Psoas muscle (tissue), 7 donors: ENCODE measurements at regions not wholly inside any gene's neighbourhood (a gene's known extent, or its start where the extent isn't known, plus 50 kb on each side); places are given as distances from the start of the nearest gene placed in this dataset.

Experiments used
- ATAC-seq, 4 donors: fragments of 200-7000 bp; cut with Tn5 transposase; one replicate each; pipeline ENCODE4 v1.9.1; 2020; ENCODE audit warnings: moderate library complexity in 3 of 4, mild to moderate bottlenecking in 2 of 4
- DNase-seq, 2 donors: peaks; one replicate each; pipeline ENCODE4 v3.0.0-alpha.2; 2020
- H3K27ac ChIP-seq: fragments of 200-600 bp; one replicate; pipeline ENCODE4 v1.8.0; 2022
- H3K27me3 ChIP-seq, 3 donors: fragments of 200-600 bp in 1 of 3; one replicate each; pipeline versions ENCODE4 v1.6.1 to v1.8.0; 2013 to 2022; ENCODE audit warnings: low read length in 2 of 3, mild to moderate bottlenecking in 2 of 3, moderate library complexity in 1 of 3; ENCODE audit not compliant: insufficient read depth in 3 of 3
- H3K36me3 ChIP-seq, 2 donors: fragments of 200-600 bp in 1 of 2; one replicate each; pipeline versions ENCODE4 v1.6.1 to v1.8.0; 2013 to 2022; ENCODE audit warnings: low read depth in 1 of 2, mild to moderate bottlenecking in 1 of 2, moderate library complexity in 1 of 2; ENCODE audit not compliant: insufficient read depth in 1 of 2
- H3K4me1 ChIP-seq: fragments of 200-600 bp; one replicate; pipeline ENCODE4 v1.8.0; 2022
- H3K4me3 ChIP-seq: fragments of 200-600 bp; one replicate; pipeline ENCODE4 v1.8.0; 2022; ENCODE audit warnings: mild to moderate bottlenecking
- H3K9me3 ChIP-seq: fragments of 200-600 bp; one replicate; pipeline ENCODE4 v1.8.0; 2022
- WGBS, 3 donors: extraction: QIAGEN DNeasy Blood & Tissue Kit; methylation state at CpG; one replicate each; pipeline versions ENCODE4 v1.1.6 to v1.1.7; 2013; 5-methylcytosine and 5-hydroxymethylcytosine counted together
- intact Hi-C, 2 donors: fragments of 100-400 bp; cut with DNase I; formaldehyde crosslinking; loops; one replicate each; pipeline versions ENCODE4 v1.11.0 to v1.14.2; 2022
- TF ChIP-seq, protein P1 (sequence below): fragments of 200-600 bp; IDR thresholded peaks from one replicate; pipeline ENCODE4 v1.8.0; 2022; ENCODE audit warnings: antibody characterized with exemption
- donor health status: healthy with polysubstance abuse.
- donor health status: DM: no; HTN: no; CAD: no; lungs with moderate emphysema.
- donor health status: Bipolar disorder and iron deficiency.
- donor health status: healthy.
- donor health status: DM: yes; HTN: yes; CAD: no.
- donor health status: DM: no; HTN: no; CAD: no.
- donor health status: DM: yes; HTN: yes; CAD: no.

DNA sequence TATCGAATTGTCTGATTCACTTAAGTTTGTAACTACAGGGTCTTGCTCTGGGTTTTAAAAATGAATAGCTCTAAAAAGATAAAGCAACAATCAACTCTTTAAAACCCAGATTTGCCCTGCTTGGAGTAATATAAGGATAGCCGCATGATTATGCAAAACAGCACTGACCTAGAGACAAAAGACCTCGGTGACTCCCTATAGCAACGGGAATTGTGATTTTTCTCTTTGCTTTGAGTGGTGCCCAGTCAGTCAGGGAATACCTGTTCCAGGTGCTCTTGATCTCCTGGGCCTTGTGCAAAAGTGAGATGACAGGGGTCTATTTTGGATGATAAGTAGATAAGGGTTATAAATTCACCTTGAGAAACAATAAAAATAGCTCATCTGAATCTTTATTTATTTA, 336.3 kb upstream of the NOX3 start:
- WGBS, 3 donors: 79 to 82% (median 82%) methylated on average over 4 of the region's 4 CpGs
- DNase-seq (no peak), ATAC-seq (no peak)

GRCh38 chr6:155791186-155791585, 335.5 kb upstream of the NOX3 start:
- intact Hi-C loops: no loop called here
- 88 to 90% (median 89%) methylated on average over 7 of the region's 7 CpGs for WGBS, 3 donors
- no peaks in the 10 kb centered on the region for H3K36me3 ChIP-seq
- TF ChIP-seq, protein P1, sequence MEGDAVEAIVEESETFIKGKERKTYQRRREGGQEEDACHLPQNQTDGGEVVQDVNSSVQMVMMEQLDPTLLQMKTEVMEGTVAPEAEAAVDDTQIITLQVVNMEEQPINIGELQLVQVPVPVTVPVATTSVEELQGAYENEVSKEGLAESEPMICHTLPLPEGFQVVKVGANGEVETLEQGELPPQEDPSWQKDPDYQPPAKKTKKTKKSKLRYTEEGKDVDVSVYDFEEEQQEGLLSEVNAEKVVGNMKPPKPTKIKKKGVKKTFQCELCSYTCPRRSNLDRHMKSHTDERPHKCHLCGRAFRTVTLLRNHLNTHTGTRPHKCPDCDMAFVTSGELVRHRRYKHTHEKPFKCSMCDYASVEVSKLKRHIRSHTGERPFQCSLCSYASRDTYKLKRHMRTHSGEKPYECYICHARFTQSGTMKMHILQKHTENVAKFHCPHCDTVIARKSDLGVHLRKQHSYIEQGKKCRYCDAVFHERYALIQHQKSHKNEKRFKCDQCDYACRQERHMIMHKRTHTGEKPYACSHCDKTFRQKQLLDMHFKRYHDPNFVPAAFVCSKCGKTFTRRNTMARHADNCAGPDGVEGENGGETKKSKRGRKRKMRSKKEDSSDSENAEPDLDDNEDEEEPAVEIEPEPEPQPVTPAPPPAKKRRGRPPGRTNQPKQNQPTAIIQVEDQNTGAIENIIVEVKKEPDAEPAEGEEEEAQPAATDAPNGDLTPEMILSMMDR: no peak
- ATAC-seq: no peak
- H3K27me3 ChIP-seq: no peaks in the 10 kb centered on the region
- H3K9me3 ChIP-seq: no peaks in the 10 kb centered on the region
- no peaks in the 10 kb centered on the region for H3K4me1 ChIP-seq
- no peak overlapping the region for H3K27ac ChIP-seq
- no peak for DNase-seq
- H3K4me3 ChIP-seq: no peak overlapping the region

More for the DNA sequence above, 336.3 kb upstream of the NOX3 start:
- Histone ChIP-seq H3K27ac (no peak overlapping the region), H3K36me3 (no peaks in the 10 kb centered on the region), H3K9me3 (no peaks in the 10 kb centered on the region), H3K4me1 (no peaks in the 10 kb centered on the region), H3K4me3 (no peak overlapping the region), H3K27me3 (no peaks in the 10 kb centered on the region)
- TF ChIP-seq, protein P1: no peak
- intact Hi-C loops: no loop called here

GRCh38 chr6:155787168-155787567, 331.5 kb upstream of the NOX3 start:
- WGBS, 3 donors: 92 to 95% (median 93%) methylated on average over 5 of the region's 5 CpGs
- no peaks in the 10 kb centered on the region for H3K36me3 ChIP-seq
- H3K4me1 ChIP-seq: no peaks in the 10 kb centered on the region
- H3K27me3 ChIP-seq: no peaks in the 10 kb centered on the region
- H3K9me3 ChIP-seq: no peaks in the 10 kb centered on the region
- intact Hi-C loops: no loop called here
- TF ChIP-seq, protein P1: no peak
- no peak overlapping the region for H3K4me3 ChIP-seq
- H3K27ac ChIP-seq: no peak overlapping the region
- DNase-seq (no peak), ATAC-seq (no peak)

GRCh38 chr6:155786528-155786927, 330.9 kb upstream of the NOX3 start:
- WGBS, 3 donors: 79 to 92% (median 81%) methylated on average over 1 of the region's 1 CpG
- no peak for ATAC-seq
- intact Hi-C loops: no loop called here

More at GRCh38 chr6:155786528-155786927, 330.9 kb upstream of the NOX3 start:
- no peak for DNase-seq
- no peaks in the 10 kb centered on the region for H3K36me3 ChIP-seq
- no peak overlapping the region for H3K27ac ChIP-seq
- H3K4me1 ChIP-seq: no peaks in the 10 kb centered on the region
- no peak overlapping the region for H3K4me3 ChIP-seq
- H3K9me3 ChIP-seq: no peaks in the 10 kb centered on the region
- H3K27me3 ChIP-seq: no peaks in the 10 kb centered on the region
- TF ChIP-seq, protein P1: no peak
